Activated CD4-positive, alpha-beta T cell treated with anti-CD3 and anti-CD28 coated beads, Interleukin-2, Interleukin-4, amounts not matched to agents 100 ng/mL and 50 ng/mL, durations not matched to agents 16 hours and 8 hours (primary cell): ENCODE measurements at regions not wholly inside any gene's neighbourhood (a gene's known extent, or its start where the extent isn't known, plus 50 kb on each side); places are given as distances from the start of the nearest gene placed in this dataset.

Source experiments
- DNase-seq: peaks from one replicate; pipeline ENCODE4 v3.0.0-alpha.2; 2020; ENCODE audit warnings: low spot score

DNA sequence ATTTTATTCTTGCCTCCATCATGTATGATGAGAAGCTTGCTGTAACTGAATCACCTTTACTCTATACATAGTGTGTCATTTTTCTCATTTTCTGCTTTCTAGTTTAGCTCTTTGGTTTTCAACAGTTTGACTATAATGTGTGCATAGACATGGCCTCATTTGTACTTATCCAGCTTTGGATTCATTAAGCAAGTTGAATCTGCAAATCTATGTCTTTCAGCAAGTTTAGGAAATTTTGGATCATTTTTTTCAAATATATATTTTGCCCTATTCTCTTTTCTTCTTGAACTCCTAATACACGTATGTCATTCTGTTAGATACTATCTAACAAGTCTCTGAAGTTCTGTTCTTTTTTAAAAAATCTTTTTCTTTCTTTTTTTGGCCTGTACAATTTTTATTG, 57.8 kb downstream of the PRLHR start:
- no peak for DNase-seq

DNA sequence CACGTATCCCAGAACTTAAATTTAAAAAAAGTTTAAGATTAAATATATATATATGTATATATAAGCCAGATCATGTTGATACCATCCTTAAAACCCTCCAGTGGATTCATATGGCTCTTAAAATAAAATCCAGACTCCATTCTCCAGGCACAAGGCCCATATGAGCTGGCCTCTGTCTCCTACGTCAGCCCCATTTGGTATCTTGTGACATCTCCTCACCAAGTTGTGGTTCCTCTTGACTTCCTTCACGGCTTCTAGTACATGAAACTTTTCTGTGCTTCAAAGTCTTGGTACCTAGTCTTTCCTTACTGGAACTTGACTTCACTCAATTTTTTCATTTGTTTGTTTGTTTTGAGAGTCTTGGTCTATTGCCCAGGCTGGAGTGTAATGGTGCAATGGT, 61.3 kb downstream of the PRLHR start:
- no peak for DNase-seq

GRCh38 chr10:118531105-118531852, 64.2 kb downstream of the PRLHR start:
- no peak for DNase-seq

DNA sequence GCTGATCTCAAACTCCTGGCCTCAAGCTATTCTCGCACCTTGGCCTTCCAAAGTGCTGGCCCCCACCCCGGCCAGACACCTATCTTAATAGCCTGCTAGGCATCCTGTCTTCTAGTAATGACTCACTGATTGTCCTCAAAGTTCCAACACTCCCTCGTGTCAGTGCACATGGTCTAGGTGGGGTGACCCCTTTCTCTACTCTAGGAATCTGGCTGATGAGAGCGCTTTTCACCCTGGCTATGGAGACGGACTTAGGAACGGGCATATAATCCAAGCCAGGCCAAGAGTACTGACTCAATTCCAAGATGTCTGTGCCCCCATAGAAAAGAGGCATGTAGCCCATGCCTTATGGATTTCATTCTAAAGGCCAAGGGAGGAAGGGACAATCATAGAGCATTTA, 67.0 kb downstream of the PRLHR start:
- DNase-seq: no peak

GRCh38 chr10:118523775-118524174, 71.7 kb downstream of the PRLHR start:
- no peak for DNase-seq

DNA sequence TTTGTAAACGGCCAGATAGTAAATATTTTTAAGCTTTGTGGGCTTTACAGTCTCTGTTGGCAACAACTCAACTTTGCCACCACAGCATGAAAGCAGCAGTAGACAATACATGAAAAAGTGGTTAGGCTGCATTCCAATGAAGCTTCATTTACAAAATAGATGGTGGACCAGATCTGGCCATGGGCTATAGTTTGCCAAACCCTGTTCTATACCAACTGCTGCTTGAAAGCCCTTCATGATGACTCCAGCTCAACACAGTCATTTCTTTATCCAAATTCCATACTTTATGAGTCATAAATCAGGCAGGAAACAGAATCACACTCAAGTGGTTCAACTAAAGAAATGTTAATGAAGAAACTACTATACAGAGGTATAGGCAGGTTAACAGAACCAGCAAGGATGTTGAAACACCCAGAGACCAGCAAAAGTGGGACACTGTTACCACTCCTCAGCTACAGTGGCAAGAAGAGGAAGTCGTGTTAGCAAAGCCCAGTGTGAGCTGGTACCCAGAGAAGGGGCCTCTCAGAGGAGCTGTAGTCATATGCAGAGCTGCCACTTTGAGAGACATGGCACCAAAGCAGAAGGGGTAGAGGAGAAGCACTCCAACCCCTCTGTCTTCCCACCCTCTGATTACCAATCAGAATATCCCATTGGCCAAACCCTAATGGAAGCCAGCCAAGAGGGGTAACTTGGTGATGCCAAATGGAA, 72.5 kb downstream of the PRLHR start:
- peak; percentile 7 for DNase-seq

DNA sequence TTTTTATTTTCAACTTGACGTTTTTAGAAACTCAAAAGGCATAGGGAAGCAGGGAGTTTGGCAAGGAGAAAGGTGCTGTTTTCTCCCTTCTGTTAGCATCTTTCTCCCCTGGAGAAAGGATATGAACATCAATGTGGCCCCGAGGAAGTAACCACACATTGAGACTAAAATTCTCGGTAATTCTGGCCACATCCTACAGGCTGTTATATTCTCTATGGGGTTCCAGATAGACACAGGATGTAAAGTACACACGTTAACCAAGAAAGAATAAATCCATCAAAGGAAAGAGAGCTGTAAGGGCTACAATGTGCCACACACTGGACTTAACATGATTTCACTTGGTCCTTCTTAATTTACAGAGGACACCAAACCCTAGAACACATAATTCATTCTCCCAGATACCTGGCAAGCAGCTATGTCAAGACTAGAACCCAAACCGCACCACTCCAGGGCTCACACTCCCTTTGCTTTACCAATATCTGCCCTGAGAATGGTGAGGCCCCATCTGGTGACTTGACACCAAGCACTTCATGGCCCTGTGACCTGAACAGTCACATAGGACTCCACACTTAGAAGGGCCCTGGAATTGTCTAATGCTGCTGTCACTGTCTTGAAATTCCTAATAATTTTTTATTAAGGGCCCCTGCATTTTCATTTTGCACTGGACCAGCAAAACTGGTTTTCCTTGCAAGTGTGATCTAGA, 73.9 kb downstream of the PRLHR start:
- DNase-seq: no peak

- no peak for DNase-seq
These were observed 75.2 kb downstream of the PRLHR start for GRCh38 chr10:118520116-118520742.

GRCh38 chr10:118518095-118518494, 77.4 kb downstream of the PRLHR start:
- DNase-seq: no peak

DNA sequence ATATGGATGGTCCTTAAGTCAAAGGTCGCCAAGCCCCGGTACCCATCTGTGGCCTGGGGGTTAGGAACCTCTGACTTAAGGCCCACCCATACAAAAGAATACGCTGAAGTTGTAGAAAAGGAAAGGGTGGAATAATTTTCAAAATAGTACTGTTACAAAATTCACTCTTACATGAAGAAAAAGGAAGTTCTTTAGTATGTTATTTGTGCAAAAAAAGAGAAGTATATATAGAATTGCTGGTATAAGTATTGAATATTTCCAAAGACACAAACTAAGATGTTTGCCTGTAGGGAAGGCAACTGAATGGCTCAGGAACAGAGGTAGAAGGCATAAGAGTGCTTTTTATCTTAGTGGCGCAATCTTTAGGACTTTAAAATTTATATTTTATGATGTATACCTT, 78.7 kb downstream of the PRLHR start:
- no peak for DNase-seq

GRCh38 chr10:118513174-118513573, 82.3 kb downstream of the PRLHR start:
- DNase-seq: no peak

- no peak for DNase-seq
These were observed 83.7 kb downstream of the PRLHR start for GRCh38 chr10:118511711-118512110.

DNA sequence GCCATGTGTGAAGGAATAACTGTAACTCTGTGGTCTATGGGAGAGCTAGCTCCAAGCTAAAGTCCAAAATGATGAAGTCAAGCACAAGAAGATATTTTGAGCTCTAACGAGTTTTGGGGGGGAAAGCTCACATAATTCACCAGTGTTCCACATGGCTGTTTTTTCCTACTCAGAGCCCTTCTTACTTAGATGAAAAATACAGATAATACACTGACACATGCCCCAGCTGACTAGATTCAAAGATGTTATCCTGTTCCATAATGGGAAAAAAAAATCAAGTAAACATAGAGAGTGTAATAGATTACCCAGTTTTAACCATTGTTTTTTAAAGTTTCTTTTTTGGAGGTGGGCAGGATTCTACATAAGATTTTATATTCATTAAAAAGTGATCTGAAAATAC, 86.6 kb downstream of the PRLHR start:
- no peak for DNase-seq

- no peak for DNase-seq
These were observed 87.1 kb downstream of the PRLHR start for GRCh38 chr10:118508355-118508754.

DNA sequence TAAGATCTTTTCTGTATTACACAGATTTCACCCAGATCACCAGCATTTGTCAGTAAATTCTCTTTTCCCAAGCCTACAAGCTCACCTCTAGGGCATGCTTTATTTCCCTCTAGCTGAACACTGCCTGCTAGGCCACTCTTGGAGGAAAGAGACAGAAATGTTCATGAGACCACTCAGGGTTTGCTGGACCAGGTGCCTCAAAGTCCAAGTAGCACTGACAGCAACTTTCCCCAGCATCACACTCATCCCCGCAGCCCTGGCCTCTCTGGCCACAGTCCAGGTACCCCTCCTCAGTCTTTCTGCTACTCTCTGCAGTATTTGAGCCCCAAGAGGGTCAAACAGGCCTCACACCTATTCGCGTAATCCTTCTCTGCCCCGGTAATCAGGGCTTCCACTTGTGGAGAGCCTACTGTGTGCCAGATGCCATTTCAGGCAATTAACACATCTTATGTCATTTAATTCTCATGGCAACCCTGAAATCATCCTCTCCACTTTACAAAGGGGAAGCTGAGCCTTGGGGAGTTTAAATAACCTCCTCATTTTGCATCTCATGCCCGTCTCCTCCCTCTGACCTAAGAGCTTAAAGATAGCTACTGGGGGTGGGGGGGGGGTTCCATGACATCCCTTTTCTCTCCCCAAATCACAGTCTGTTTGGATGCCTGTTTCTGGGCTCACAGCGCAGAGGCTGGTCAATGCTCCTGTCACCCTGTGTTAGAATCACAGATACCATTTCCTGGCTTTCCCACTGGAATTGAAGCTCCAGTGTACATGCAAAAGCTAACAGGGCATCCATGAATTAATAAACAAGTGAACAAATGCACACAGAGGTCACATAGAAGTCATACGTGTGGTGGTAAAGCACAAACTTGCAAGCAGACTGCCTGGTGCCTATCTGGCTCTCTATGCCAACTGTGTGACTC, 88.5 kb downstream of the PRLHR start:
- no peak for DNase-seq

DNA sequence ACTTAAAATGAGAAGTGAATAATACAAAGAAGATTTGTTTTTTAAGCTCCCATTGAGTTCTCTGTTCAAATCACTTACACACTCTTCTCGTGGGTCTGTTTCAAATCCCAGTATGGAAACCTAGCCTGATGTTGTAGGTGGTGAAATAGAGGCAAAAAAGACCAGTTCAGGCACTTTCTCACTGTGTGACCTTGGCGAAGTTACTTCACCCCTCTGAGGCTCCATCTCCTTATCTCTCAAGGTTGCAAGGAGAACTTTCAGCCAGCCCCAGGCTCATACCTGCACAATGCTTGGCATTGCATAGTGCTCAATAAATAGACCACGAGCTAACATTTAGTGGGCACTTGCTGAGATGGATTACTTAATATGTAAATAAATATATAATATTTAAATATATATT, 90.1 kb downstream of the PRLHR start:
- no peak for DNase-seq

- DNase-seq: no peak
These were observed 90.8 kb downstream of the PRLHR start for GRCh38 chr10:118504467-118505205.

DNA sequence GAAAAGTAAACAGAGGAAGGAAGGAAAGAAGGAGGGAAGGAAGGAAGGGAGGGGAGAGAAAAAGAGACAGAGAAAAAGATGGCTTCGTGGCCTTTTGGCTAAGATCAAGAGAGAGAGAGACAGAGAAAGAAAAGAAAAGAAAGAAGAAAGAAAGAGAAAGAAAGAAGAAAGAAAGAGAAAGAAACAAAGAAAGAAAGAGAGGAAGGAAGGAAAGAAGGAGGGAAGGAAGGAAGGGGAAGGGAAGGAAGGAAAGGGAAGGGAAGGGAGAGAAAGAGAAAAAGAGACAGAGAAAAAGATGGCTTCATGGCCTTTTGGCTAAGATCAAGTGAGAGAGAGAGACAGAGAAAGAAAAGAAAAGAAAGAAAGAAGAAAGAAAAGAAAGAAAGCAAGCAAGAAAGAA, 91.4 kb downstream of the PRLHR start:
- no peak for DNase-seq

DNA sequence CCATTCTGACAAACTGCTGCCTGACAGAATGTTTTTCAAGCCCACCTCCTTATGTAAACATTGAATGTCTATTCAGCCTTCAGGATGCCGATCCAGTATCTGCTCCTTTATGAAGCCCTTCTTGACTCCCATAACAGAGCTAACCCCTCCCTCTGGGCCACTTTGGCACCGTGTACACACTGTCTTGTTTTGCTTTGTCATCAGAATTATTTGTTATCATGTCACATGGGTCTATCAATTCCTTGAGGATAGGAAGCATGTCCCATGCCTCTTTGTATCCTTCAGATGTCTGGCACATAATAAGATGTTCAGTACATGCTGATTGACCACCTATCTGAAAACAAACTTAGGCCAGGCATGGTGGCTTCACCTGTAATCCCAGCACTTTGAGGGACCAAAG, 92.3 kb downstream of the PRLHR start:
- DNase-seq: no peak

DNA sequence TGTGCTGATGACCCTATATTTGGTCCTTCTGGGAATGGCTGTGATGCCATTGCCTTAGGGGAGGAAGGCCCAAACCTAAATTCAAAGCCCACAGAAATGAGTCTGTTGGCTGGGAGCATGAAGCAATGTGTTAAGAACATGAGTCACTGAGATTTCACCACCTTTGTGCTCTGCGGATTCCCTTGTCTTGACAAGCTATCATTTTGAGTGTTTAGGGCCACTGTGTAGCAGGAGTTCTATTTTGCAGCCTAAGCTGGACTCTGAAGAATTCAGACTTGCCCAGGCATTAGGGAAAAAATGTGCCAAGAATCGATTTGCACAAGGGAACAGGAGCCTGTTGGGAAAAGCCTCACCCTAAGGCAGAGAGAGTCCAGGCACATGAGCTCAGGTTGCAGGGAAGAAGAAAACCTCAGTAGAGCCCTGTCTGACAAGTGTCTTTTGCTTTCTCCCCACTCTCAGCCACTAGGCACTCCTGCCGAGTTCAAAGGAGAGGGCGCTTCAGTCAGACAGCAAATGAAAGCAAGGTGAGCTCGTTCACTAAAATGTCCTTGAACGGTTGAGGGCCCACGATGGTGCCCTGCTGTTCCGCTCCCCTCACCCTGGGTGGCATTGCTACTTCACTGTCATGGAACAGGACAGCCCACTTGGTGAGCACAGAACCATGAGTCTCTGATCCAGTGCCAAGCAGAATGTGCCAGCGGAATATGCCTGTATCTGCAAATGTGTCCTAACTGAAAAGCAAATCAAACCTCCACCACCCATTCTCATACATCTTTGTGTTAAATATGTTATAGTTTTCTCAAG, 93.6 kb downstream of the PRLHR start:
- DNase-seq: no peak
